Common myeloid progenitor, CD34-positive (primary cell): ENCODE measurements at regions not wholly inside any gene's neighbourhood (a gene's known extent, or its start where the extent isn't known, plus 50 kb on each side); places are given as distances from the start of the nearest gene placed in this dataset.

Experiments used
- CTCF ChIA-PET: fragments of 350-600 bp; sonication (Branson Sonifier 250); formaldehyde crosslinking; loops from one replicate; lab custom pipeline; 2021; ENCODE audit warnings: antibody characterized with exemption; lab: Charles Lee
- POLR2A ChIA-PET: fragments of 350-600 bp; sonication (Branson Sonifier 250); formaldehyde crosslinking; loops from one replicate; lab custom pipeline; 2021; ENCODE audit warnings: antibody characterized with exemption; lab: Charles Lee
- DNase-seq, 3 donors: peaks; one replicate each; pipeline versions ENCODE4 v3.0.0 to v3.0.0-alpha.2; 2013
- H3K27ac ChIP-seq, 2 experiments: 1 replicate in 1 of 2; 2 replicates in 1 of 2; pipeline ENCODE4 v1.7.0; 2013; ENCODE audit warnings: inconsistent platforms in 2 of 2, low read length in 2 of 2, mild to moderate bottlenecking in 2 of 2, low read depth in 1 of 2, moderate library complexity in 1 of 2; ENCODE audit not compliant: severe bottlenecking in 2 of 2, insufficient read depth in 1 of 2, poor library complexity in 1 of 2
- H3K27me3 ChIP-seq, 5 experiments: replicated peaks in 2 of 5; 1 replicate in 3 of 5; 2 replicates in 2 of 5; pipeline versions ENCODE4 v1.6.1 to v1.7.0; 2013; ENCODE audit warnings: low read length in 4 of 5, mild to moderate bottlenecking in 2 of 5, moderate library complexity in 2 of 5, inconsistent platforms in 1 of 5; ENCODE audit not compliant: insufficient read depth in 5 of 5, control insufficient read depth in 4 of 5
- H3K36me3 ChIP-seq, 4 experiments: 1 replicate in 2 of 4; 2 replicates in 2 of 4; pipeline versions ENCODE4 v1.6.1 to v1.7.0; 2013; ENCODE audit warnings: low read length in 3 of 4, control low read depth in 1 of 4, mild to moderate bottlenecking in 1 of 4; ENCODE audit not compliant: control insufficient read depth in 4 of 4, insufficient read depth in 4 of 4
- H3K4me1 ChIP-seq, 4 experiments: 1 replicate in 3 of 4; 2 replicates in 1 of 4; pipeline versions ENCODE4 v1.6.1 to v1.7.1; 2013; ENCODE audit warnings: low read length in 3 of 4, mild to moderate bottlenecking in 3 of 4, control low read depth in 1 of 4, inconsistent platforms in 1 of 4, moderate library complexity in 1 of 4; ENCODE audit not compliant: control insufficient read depth in 4 of 4, insufficient read depth in 4 of 4; ENCODE audit errors: control extremely low read depth in 1 of 4
- H3K4me3 ChIP-seq, 7 experiments: 1 replicate in 4 of 7; 2 replicates in 3 of 7; pipeline versions ENCODE4 v1.5.1 to v1.7.0; 2013; ENCODE audit warnings: mild to moderate bottlenecking in 7 of 7, low read length in 6 of 7, moderate library complexity in 6 of 7, inconsistent platforms in 2 of 7, low read depth in 2 of 7, control low read depth in 1 of 7; ENCODE audit not compliant: insufficient read depth in 4 of 7, control insufficient read depth in 1 of 7; ENCODE audit errors: extremely low read depth in 1 of 7
- H3K9me3 ChIP-seq, 5 experiments: 1 replicate in 4 of 5; 2 replicates in 1 of 5; pipeline versions ENCODE4 v1.6.1 to v1.7.1; 2013; ENCODE audit warnings: low read length in 4 of 5, mild to moderate bottlenecking in 2 of 5, inconsistent platforms in 1 of 5, low read depth in 1 of 5, moderate library complexity in 1 of 5; ENCODE audit not compliant: control insufficient read depth in 4 of 5, insufficient read depth in 2 of 5; ENCODE audit errors: control extremely low read depth in 1 of 5
- WGBS: methylation state at CpG from one replicate; pipeline ENCODE4 v1.1.5; 2013; ENCODE audit not compliant: insufficient coverage; 5-methylcytosine and 5-hydroxymethylcytosine counted together

- CTCF ChIA-PET = no interaction called here
- Histone ChIP-seq H3K4me3 (no peak overlapping the region), H3K4me1 (no peaks in the 10 kb centered on the region), H3K27me3 (no peaks in the 10 kb centered on the region), H3K9me3 (no peaks in the 10 kb centered on the region), H3K27ac (no peak overlapping the region), H3K36me3 (no peaks in the 10 kb centered on the region)
- no peak for DNase-seq
- POLR2A ChIA-PET = interaction anchor here (0.6 kb wide), 1 partner anchor 1352 kb away, joined by 3 read pairs; no protein-coding TSS in a partner anchor
- 71% methylated on average over 1 of the region's 2 CpGs for WGBS
These were observed 474.2 kb upstream of the ADAMTS16 start for GRCh38 chr5:4665911-4666310.

DNA sequence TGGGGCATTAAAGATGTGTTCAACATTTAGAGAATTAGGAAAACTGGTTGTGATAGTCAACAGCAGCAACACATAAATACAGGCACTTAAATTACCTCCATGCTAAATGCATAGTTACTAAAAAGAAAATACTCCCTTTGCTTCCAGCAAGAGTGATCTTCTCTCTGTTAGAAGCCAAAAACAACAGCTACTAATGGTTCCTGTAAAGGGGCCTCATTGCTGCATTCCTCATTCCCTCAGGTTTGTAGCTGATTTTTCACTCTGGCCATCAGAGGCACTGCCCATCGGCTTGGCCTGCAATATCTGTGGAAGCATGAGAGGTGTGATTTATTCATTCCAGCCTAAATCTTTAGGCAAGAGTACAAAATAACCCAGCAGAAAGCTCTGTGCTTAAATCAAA, 466.0 kb upstream of the ADAMTS16 start:
- 100% methylated on average over 1 of the region's 1 CpG for WGBS
- no peak overlapping the region for H3K4me3 ChIP-seq
- H3K36me3 ChIP-seq = no peaks in the 10 kb centered on the region
- ChIA-PET CTCF (no interaction called here), POLR2A (no interaction called here)
- no peaks in the 10 kb centered on the region for H3K27me3 ChIP-seq
- DNase-seq = no peak
- H3K4me1 ChIP-seq = no peaks in the 10 kb centered on the region
- no peak overlapping the region for H3K27ac ChIP-seq
- H3K9me3 ChIP-seq = no peaks in the 10 kb centered on the region

DNA sequence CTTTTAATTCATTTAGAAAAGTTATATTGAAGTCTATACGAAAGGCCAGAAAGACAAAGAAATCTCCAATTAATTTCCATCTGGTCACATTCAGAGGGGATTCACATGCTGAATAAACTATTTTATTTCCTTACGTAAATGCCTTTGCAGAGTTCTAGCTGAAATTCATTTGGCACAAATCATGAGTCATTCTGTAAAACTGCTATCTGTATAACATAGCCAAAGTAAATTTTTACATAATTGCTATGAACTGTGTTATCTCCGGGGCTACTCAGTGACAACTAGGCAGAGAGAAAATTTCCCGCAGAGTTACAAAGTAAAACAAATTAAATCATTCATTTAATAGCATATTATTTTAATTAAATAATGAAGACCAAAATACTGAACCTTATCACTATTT, 463.2 kb upstream of the ADAMTS16 start:
- 80% methylated on average over 1 of the region's 4 CpGs for WGBS
- Histone ChIP-seq H3K36me3 (no peaks in the 10 kb centered on the region), H3K4me1 (no peaks in the 10 kb centered on the region), H3K27ac (no peak overlapping the region), H3K9me3 (no peaks in the 10 kb centered on the region), H3K27me3 (no peaks in the 10 kb centered on the region), H3K4me3 (no peak overlapping the region)
- CTCF ChIA-PET = no interaction called here
- POLR2A ChIA-PET = no interaction called here
- no peak for DNase-seq

GRCh38 chr5:4684946-4685345, 455.2 kb upstream of the ADAMTS16 start:
- no peak overlapping the region for H3K27ac ChIP-seq
- ChIA-PET CTCF (no interaction called here), POLR2A (no interaction called here)
- no peak for DNase-seq
- no peaks in the 10 kb centered on the region for H3K4me1 ChIP-seq
- no peaks in the 10 kb centered on the region for H3K27me3 ChIP-seq
- no peak overlapping the region for H3K4me3 ChIP-seq
- no peaks in the 10 kb centered on the region for H3K9me3 ChIP-seq
- no peaks in the 10 kb centered on the region for H3K36me3 ChIP-seq

DNA sequence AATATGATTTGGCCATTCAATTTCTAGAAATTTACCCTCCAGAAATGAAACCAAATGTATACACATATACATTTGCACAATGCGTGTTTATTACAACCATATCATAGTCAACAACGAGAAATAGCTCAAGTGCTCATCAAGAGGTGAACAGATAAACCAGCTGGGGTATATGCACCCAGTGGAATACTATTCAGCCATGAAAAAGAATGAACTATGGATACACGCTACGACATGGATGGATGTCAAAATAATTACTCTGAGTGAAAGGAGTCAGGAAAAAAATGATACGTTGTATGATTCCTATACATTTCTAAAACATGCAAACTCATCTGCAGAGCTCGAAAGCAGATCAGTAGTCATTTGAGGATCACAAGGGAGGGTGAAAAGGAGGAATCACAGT, 441.5 kb upstream of the ADAMTS16 start:
- Histone ChIP-seq H3K27me3 (no peaks in the 10 kb centered on the region), H3K36me3 (no peaks in the 10 kb centered on the region), H3K9me3 (no peaks in the 10 kb centered on the region), H3K4me3 (no peak overlapping the region), H3K4me1 (no peaks in the 10 kb centered on the region), H3K27ac (no peak overlapping the region)
- DNase-seq = no peak
- WGBS = 94% methylated on average over 2 of the region's 6 CpGs
- POLR2A ChIA-PET = no interaction called here
- CTCF ChIA-PET = no interaction called here

DNA sequence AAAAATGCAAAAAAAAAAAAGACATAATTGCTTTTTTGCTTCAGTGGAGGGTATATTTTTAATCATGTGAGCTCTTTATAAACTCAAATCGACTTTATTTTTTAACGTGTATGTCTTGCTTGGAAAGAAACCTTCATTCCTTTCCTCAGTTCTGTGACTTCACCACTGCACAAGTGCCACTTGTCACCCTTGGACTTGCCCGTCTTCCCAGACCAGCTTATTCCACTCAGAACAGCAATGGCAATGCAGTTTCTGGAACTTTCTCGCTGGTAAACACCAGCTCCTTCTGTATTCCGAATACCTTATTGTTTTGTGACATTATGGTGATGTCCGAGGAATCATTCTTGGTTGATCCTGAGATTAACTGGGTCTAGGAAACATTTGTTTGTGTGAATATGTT, 440.5 kb upstream of the ADAMTS16 start:
- Histone ChIP-seq H3K27me3 (no peaks in the 10 kb centered on the region), H3K4me3 (no peak overlapping the region), H3K36me3 (no peaks in the 10 kb centered on the region), H3K4me1 (no peaks in the 10 kb centered on the region), H3K27ac (no peak overlapping the region), H3K9me3 (no peaks in the 10 kb centered on the region)
- no peak for DNase-seq
- CTCF ChIA-PET = interaction anchor here (1.0 kb wide), 1 partner anchor 12 kb away, joined by 3 read pairs; no protein-coding TSS in a partner anchor
- POLR2A ChIA-PET = no interaction called here
- WGBS = 85% methylated on average over 5 of the region's 6 CpGs

DNA sequence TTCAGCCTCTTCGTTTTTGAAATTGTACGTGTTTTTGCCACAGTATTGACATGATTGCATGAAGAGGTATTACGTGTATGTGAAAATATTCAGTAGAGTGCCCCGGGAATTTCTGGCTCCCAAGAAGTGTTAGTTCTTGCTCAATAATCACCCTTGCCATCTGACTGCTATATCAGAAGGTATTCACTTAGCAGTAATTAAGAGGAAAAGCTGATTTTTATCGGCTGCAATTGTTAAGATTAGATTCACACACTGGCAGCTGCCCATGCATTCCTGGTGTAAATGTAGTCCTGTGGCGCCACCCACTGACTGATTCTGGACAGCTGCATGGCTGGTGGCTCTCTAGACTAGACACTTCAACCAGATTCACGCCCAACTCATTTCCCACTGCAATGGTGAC, 440.1 kb upstream of the ADAMTS16 start:
- CTCF ChIA-PET = interaction anchor here (0.5 to 1.0 kb wide), 2 partner anchors 12 to 358 kb away, joined by 3 read pairs; no protein-coding TSS in a partner anchor

More for the DNA sequence above, 440.1 kb upstream of the ADAMTS16 start:
- DNase-seq = peak; percentile 1 to 12 (median 6)
- Histone ChIP-seq H3K36me3 (no peaks in the 10 kb centered on the region), H3K4me1 (no peaks in the 10 kb centered on the region), H3K4me3 (no peak overlapping the region), H3K27me3 (no peaks in the 10 kb centered on the region), H3K27ac (no peak overlapping the region), H3K9me3 (no peaks in the 10 kb centered on the region)
- 57% methylated on average over 5 of the region's 7 CpGs for WGBS
- POLR2A ChIA-PET = no interaction called here
